ENCODE measurements at regions not wholly inside any gene's neighbourhood (a gene's known extent, or its start where the extent isn't known, plus 50 kb on each side); places are given as distances from the start of the nearest gene placed in this dataset.
"Not testable (repeated sequence)": the region's sequence is repeated elsewhere in the genome, so short reads cannot be mapped to it uniquely, and the experiment has no call there.

- peak; percentile 16 for DNase-seq (ENCODE audit: low read depth)
Observed at GRCh38 chr6:18595774-18596530, 208.8 kb downstream of the RNF144B start.

DNA sequence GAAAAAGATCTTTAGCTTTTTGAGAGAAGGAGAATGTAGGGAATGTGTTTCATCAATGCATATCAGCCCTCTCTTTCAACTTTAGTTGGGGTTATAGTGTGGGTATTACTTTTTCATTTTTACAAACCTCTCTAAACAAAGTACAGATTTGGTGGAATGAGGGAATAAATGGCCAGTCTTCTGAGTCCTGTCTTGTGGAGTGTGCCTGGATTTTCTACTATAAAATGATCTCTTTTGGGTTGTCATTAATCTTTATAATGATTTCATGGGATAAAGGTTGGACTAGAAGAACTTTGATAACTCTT lies 209.3 kb downstream of the RNF144B start:
- no peak for DNase-seq (ENCODE audit: low read depth)

DNA sequence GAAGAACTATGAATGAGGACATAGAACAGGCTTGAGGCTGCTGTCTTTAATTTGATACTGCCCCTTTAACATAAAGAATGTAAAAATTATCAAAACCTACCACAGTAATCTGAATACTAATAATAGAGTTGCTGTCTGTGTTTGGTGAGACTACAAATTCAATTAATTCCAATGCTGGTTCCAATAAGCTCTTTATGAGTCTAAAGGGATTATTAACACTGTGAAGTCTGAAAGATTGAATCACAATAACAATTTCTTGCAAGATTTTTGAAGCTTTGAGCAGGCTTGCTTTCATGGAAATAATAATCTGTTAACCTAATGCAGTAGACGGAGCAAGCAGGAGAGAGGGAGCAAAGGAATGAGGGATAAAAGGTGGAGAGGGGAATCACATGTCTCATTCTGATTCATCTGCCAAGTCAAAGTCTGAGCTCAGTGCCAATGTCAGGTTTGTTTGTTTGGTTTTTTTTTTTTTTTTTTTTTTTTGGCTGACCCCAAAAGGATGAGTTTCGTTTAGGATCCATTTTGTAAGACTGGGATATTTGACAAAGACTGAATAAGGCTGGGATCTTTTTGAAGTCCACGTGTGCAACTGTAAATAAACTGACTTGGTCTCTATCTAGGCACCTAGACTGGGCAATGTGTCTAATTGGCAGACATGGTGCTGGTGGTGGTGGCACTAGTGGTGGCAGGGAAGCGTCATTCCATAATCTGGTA lies 211.6 kb downstream of the RNF144B start:
- no peak for DNase-seq (ENCODE audit: low read depth)

- DNase-seq (ENCODE audit: low read depth), result no peak
Observed at GRCh38 chr6:18600255-18600654, 213.1 kb downstream of the RNF144B start.

DNA sequence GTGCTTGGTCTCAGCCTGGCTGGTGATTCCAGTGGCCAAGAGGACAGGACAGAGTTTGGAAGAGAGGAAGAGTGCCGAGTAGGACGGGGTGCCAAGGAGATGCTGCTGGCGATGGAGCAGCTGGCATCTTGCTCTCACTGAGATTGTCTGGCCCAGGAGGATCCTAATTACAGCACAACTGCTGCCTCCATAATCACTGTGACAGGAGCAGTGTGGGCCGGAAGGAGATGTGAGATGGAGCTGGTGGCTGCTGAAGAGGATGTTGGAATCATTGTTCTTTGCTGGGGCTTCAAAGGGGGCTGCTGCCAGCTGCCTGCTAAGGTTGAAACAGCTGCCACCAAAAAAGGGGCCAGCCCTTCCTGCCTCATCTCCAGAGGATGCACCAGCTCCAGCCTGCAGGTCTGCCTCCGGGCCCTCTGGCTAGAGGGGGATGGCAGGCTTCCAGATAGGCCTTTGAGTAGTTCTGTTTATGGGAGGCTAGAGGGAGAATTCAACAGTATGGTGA lies 214.4 kb downstream of the RNF144B start:
- no peak for DNase-seq (ENCODE audit: low read depth)

DNA sequence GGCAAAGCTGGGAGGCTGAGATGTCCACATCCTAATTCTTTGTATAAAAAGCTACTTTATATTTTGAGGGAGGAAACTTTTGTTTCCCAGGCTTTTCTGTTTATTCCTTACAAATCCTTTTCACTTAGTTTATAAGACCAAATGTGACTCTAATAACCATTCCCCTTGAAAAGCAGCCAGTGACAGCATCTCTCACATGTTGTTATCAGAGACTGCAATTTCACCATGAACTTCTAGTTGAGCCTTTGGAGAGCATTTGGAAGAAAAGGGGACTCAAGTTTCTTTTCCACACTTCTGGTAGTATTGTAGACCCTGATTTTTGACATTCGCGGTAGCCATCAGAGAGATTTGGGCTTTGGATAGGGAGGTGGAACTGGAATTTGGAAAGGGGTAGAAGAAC lies 215.8 kb downstream of the RNF144B start:
- DNase-seq (ENCODE audit: low read depth), result no peak

GRCh38 chr6:18603361-18603760 lies 216.2 kb downstream of the RNF144B start:
- DNase-seq (ENCODE audit: low read depth), result no peak

- DNase-seq (ENCODE audit: low read depth), result no peak
Observed at GRCh38 chr6:18605841-18606240, 218.7 kb downstream of the RNF144B start.

GRCh38 chr6:18609715-18610114 lies 222.6 kb downstream of the RNF144B start:
- no peak for DNase-seq (ENCODE audit: low read depth)

DNA sequence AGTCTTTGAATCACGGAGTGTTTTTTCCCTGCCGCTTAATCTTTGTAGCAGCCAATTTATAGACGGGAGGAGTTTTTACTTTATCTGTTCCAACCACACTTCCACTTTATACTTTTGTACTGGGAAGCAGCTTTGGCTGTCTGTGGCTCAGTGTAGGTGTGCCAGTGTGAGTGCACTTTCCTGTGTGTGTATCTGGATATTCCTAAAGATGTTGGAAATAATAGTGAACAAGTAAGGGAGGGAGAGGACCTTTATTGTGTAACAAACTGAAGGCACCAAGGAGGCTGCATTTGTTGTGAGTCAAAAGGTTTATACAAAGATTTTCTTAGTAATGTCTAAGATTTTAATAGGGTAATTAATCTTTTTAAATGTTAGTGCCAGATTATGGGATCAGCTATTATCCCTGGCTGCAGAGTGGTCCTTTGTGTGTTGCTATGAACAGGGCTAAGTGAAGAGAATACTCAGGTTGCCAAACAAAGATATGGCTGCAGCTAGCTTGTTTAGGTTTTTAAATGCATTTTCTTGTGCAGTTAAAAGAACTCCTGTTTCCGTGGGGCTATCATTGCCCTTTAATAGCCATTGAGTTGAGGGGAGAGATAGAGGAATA lies 226.3 kb downstream of the RNF144B start:
- DNase-seq (ENCODE audit: low read depth), result no peak

- no peak for DNase-seq (ENCODE audit: low read depth)
Observed at GRCh38 chr6:18629571-18629970, 242.4 kb downstream of the RNF144B start.

DNA sequence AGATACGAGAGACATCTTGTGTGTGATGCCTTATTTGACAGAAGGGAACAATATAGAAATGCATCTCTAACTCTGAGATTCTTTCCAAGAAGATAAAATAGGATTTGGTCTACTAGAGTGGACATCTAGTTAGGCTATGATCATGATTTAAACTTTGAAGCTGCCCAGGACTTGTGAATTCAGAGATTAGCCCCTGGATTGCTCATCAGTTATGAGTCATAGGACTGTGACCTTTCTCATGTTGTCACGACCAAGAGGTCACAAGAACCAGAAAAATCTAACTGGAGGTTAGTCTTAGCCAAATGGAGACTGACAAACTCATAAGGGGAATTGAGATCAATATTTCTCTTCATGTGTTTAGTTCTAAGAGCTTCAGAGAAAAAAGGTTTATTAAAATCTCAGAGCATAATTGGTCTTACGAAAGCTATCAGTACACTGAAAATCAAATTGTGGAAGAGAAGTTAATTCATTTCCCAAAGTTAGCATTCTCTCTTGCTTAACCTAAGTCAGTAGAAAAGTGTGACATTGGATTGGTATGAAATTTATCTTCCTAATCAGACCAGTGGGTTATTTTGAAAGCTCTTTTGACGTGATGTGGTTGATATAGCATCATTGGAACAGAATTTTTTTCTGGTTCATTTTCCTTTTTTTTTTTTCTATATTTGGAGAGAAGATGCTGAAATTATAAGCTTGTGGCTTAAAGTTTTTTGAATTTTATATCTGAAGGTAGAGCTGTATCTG lies 245.7 kb downstream of the RNF144B start:
- DNase-seq (ENCODE audit: low read depth), result no peak

GRCh38 chr6:18634912-18635311 lies 247.8 kb downstream of the RNF144B start:
- no peak for DNase-seq (ENCODE audit: low read depth)

- DNase-seq (ENCODE audit: low read depth), result no peak
Observed at GRCh38 chr6:18640134-18640533, 253.0 kb downstream of the RNF144B start.

DNA sequence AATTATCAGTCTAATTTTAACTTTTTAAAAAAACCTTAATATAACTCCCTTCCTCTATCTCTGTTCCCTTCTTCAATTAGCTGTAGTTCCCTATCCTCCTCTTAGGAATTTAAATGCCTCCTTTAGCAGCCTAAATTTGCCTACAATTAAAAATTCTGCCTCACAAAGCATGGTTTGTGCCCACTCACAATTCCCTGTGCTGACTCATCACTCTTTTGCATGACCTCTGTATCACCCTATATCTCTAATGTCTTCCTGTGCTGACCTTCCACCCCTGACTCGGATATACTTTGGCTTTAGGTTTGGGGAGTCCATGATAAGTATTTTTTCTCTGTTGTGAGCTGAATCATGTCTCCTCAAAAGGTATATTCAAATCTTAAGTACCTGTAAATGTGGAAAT lies 253.6 kb downstream of the RNF144B start:
- no peak for DNase-seq (ENCODE audit: low read depth)

- no peak for DNase-seq (ENCODE audit: low read depth)
Observed at GRCh38 chr6:18654821-18655220, 267.7 kb downstream of the RNF144B start.

- DNase-seq (ENCODE audit: low read depth), result no peak
Observed at GRCh38 chr6:18656506-18656905, 269.4 kb downstream of the RNF144B start.

GRCh38 chr6:18659994-18660393 lies 272.8 kb downstream of the RNF144B start:
- DNase-seq (ENCODE audit: low read depth), result not testable (repeated sequence)

- DNase-seq (ENCODE audit: low read depth), result no peak
Observed at GRCh38 chr6:18663011-18663410, 275.9 kb downstream of the RNF144B start.

- DNase-seq (ENCODE audit: low read depth), result no peak
Observed at GRCh38 chr6:18664401-18664800, 277.3 kb downstream of the RNF144B start.

- DNase-seq (ENCODE audit: low read depth), result no peak
Observed at GRCh38 chr6:18667612-18668011, 280.5 kb downstream of the RNF144B start.

DNA sequence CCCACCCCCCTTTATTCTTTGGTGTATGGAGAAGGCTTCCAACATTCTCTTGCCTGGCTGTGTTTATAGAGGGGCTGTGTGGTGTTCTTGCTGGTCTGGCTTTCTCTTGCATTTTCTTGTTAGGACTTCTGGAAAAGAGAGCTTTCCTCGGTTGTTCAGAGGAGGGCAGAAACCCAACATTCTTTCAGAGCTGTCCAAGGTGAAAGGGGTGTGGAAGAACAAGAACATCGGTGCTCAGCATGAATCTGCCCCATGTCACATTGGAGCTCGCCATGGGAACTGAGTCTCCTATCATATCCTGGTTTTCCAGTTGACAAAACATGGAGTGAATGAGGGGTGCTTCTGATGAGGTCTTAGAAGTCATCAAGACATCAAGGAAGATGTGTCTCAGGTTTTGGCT lies 281.8 kb downstream of the RNF144B start:
- no peak for DNase-seq (ENCODE audit: low read depth)

GRCh38 chr6:18672852-18673251 lies 285.7 kb downstream of the RNF144B start:
- DNase-seq (ENCODE audit: low read depth), result no peak
